Suppressor macrophage treated with lipopolysaccharide for 4 hours (primary cell): ENCODE measurements at regions not wholly inside any gene's neighbourhood (a gene's known extent, or its start where the extent isn't known, plus 50 kb on each side); places are given as distances from the start of the nearest gene placed in this dataset.
"Not testable (repeated sequence)": the region's sequence is repeated elsewhere in the genome, so short reads cannot be mapped to it uniquely, and the experiment has no call there.

Experiments used
- DNase-seq: peaks from one replicate; pipeline ENCODE4 v3.0.0-alpha.2; 2020

GRCh38 chr4:112708772-112709171 is 71.8 kb downstream of the LARP7 start:
- no peak for DNase-seq

GRCh38 chr4:112714922-112715901 is 78.3 kb downstream of the LARP7 start:
- no peak for DNase-seq

- DNase-seq = no peak
Measured at GRCh38 chr4:112717856-112718255, 80.9 kb downstream of the LARP7 start.

- no peak for DNase-seq
Measured at GRCh38 chr4:112721627-112722026, 84.7 kb downstream of the LARP7 start.

GRCh38 chr4:112726041-112726440 is 89.1 kb downstream of the LARP7 start:
- DNase-seq = no peak

GRCh38 chr4:112727728-112728127 is 90.8 kb downstream of the LARP7 start:
- DNase-seq = not testable (repeated sequence)

GRCh38 chr4:112731715-112732114 is 94.8 kb downstream of the LARP7 start:
- no peak for DNase-seq

- no peak for DNase-seq
Measured at GRCh38 chr4:112732142-112732541, 95.2 kb downstream of the LARP7 start.

- DNase-seq = no peak
Measured at GRCh38 chr4:112735474-112735951, 98.6 kb downstream of the LARP7 start.

GRCh38 chr4:112736718-112737135 is 99.8 kb downstream of the LARP7 start:
- DNase-seq = no peak

- DNase-seq = no peak
Measured at GRCh38 chr4:112739442-112739841, 102.5 kb downstream of the LARP7 start.

- no peak for DNase-seq
Measured at GRCh38 chr4:112747036-112747435, 110.1 kb downstream of the LARP7 start.

GRCh38 chr4:112748352-112748878 is 111.5 kb downstream of the LARP7 start:
- no peak for DNase-seq

- DNase-seq = not testable (repeated sequence)
Measured at GRCh38 chr4:112750749-112751148, 113.8 kb downstream of the LARP7 start.

- no peak for DNase-seq
Measured at GRCh38 chr4:112751447-112751846, 114.5 kb downstream of the LARP7 start.

- DNase-seq = no peak
Measured at GRCh38 chr4:112752061-112752460, 115.1 kb downstream of the LARP7 start.

- no peak for DNase-seq
Measured at GRCh38 chr4:112752510-112752909, 115.6 kb downstream of the LARP7 start.

GRCh38 chr4:112753333-112753732 is 116.4 kb downstream of the LARP7 start:
- DNase-seq = no peak

- DNase-seq = no peak
Measured at GRCh38 chr4:112759313-112759712, 122.4 kb downstream of the LARP7 start.

- DNase-seq = peak; percentile 34
Measured at GRCh38 chr4:112765317-112765974, 128.5 kb downstream of the LARP7 start.

- peak; percentile 15 for DNase-seq
Measured at GRCh38 chr4:112766422-112766821, 129.5 kb downstream of the LARP7 start.

GRCh38 chr4:112767386-112767785 is 130.4 kb downstream of the LARP7 start:
- no peak for DNase-seq

- no peak for DNase-seq
Measured at GRCh38 chr4:112770114-112770513, 133.2 kb downstream of the LARP7 start.

GRCh38 chr4:112775801-112776200 is 138.9 kb downstream of the LARP7 start:
- DNase-seq = no peak
